H1 (cell line): ENCODE measurements at regions not wholly inside any gene's neighbourhood (a gene's known extent, or its start where the extent isn't known, plus 50 kb on each side); places are given as distances from the start of the nearest gene placed in this dataset.

Experiments
- BRCA1 ChIP-seq: IDR thresholded peaks from 2 replicates; pipeline ENCODE4 v1.6.1; 2012; ENCODE audit warnings: low read depth, low read length, improper control_type of control experiment
- CHD7 ChIP-seq: fragments of 300-600 bp; sonication (generic); IDR thresholded peaks from 2 replicates; pipeline ENCODE4 v1.7.1; 2012; ENCODE audit warnings: low read length, moderate library complexity, mild to moderate bottlenecking, inconsistent platforms; ENCODE audit not compliant: insufficient replicate concordance
- HDAC2 ChIP-seq, 2 experiments: fragments of 300-600 bp in 1 of 2; sonication (generic) in 1 of 2; IDR thresholded peaks; 2 replicates each; pipeline ENCODE4 v1.6.1; 2011 to 2012; ENCODE audit warnings: low read depth in 2 of 2, low read length in 2 of 2, mild to moderate bottlenecking in 2 of 2, moderate library complexity in 2 of 2, borderline replicate concordance in 1 of 2, inconsistent platforms in 1 of 2
- SAP30 ChIP-seq: fragments of 300-600 bp; sonication (generic); IDR thresholded peaks from 2 replicates; pipeline ENCODE4 v1.7.1; 2012; ENCODE audit warnings: low read length, moderate library complexity, mild to moderate bottlenecking, inconsistent platforms; ENCODE audit not compliant: insufficient read depth, insufficient replicate concordance
- SIX5 ChIP-seq: IDR thresholded peaks from 2 replicates; pipeline ENCODE4 v1.6.1; 2011; ENCODE audit warnings: mild to moderate bottlenecking, low read depth, low read length
- SP4 ChIP-seq: IDR thresholded peaks from 2 replicates; pipeline ENCODE4 v1.6.1; 2012; ENCODE audit warnings: low read length, inconsistent platforms
- SUZ12 ChIP-seq: fragments of 200-600 bp; sonication (generic); IDR thresholded peaks from 2 replicates; pipeline ENCODE4 v1.6.1; 2012; ENCODE audit warnings: mild to moderate bottlenecking, inconsistent platforms, low read length, moderate library complexity, mixed read lengths
- TCF12 ChIP-seq: IDR thresholded peaks from 2 replicates; pipeline ENCODE4 v1.6.1; 2011; ENCODE audit warnings: low read depth, mild to moderate bottlenecking, low read length

GRCh38 chr2:236352761-236353593 lies 88.8 kb upstream of the ASB18 start (continued):
- TF ChIP-seq SAP30: no peak
- no peak for TF ChIP-seq CHD7
- TF ChIP-seq HDAC2 (IDR thresholded peaks at IDR 0.05; ENCODE audit: borderline replicate concordance in 1 of 2, low read depth in 2 of 2, low read length in 2 of 2): no peak
- TF ChIP-seq SP4: no peak
- no peak for TF ChIP-seq BRCA1
- no peak for TF ChIP-seq SIX5
- no peak for TF ChIP-seq SUZ12
- no peak for TF ChIP-seq TCF12
